Vagina (tissue), 2 donors: ENCODE measurements at regions not wholly inside any gene's neighbourhood (a gene's known extent, or its start where the extent isn't known, plus 50 kb on each side); places are given as distances from the start of the nearest gene placed in this dataset.

ENCODE experiments used
- POLR2A ChIP-seq, 2 donors: fragments of 450-650 bp; IDR thresholded peaks; one replicate each; pipeline ENCODE4 v1.6.1; 2017; ENCODE audit warnings: antibody characterized with exemption in 2 of 2, mild to moderate bottlenecking in 2 of 2, moderate library complexity in 2 of 2
- POLR2AphosphoS5 ChIP-seq, 2 donors: sonication (generic); formaldehyde crosslinking; IDR thresholded peaks; one replicate each; pipeline ENCODE4 v1.9.0; 2017; ENCODE audit warnings: antibody characterized with exemption in 2 of 2, mild to moderate bottlenecking in 2 of 2, low read depth in 1 of 2; ENCODE audit not compliant: insufficient read depth in 1 of 2
- TF ChIP-seq, protein P1 (sequence below), 3 experiments: fragments of 450-650 bp in 2 of 3; fragments of 200-600 bp in 1 of 3; sonication (generic) in 1 of 3; IDR thresholded peaks; one replicate each; pipeline ENCODE4 v1.5.1; 2017 to 2019; ENCODE audit warnings: antibody characterized with exemption in 3 of 3, mild to moderate bottlenecking in 2 of 3, moderate library complexity in 2 of 3

DNA sequence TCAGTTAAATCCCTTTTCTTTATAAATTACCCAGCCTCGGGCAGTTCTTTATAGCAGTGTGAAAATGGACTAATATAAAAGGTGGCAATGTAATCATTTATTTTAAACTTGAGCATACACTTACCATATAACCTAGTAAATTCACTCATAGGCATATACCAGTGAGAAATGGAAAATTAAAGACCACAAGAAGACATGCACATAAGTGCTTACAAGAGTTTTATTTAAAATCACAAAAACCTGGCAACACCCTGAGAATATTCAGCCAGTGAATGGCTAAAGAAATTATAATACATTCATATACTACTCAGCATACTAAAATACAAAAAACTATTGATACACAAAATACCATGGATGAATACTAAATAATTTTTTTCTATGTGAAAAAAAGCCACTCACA, 1017.5 kb upstream of the TMEM132C start:
- TF ChIP-seq, protein P1, sequence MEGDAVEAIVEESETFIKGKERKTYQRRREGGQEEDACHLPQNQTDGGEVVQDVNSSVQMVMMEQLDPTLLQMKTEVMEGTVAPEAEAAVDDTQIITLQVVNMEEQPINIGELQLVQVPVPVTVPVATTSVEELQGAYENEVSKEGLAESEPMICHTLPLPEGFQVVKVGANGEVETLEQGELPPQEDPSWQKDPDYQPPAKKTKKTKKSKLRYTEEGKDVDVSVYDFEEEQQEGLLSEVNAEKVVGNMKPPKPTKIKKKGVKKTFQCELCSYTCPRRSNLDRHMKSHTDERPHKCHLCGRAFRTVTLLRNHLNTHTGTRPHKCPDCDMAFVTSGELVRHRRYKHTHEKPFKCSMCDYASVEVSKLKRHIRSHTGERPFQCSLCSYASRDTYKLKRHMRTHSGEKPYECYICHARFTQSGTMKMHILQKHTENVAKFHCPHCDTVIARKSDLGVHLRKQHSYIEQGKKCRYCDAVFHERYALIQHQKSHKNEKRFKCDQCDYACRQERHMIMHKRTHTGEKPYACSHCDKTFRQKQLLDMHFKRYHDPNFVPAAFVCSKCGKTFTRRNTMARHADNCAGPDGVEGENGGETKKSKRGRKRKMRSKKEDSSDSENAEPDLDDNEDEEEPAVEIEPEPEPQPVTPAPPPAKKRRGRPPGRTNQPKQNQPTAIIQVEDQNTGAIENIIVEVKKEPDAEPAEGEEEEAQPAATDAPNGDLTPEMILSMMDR (IDR thresholded peaks at IDR 0.05), result no peak
- TF ChIP-seq POLR2AphosphoS5 (IDR thresholded peaks at IDR 0.05; ENCODE audit: insufficient read depth in 1 of 2, low read depth in 1 of 2) (no peak), POLR2A (IDR thresholded peaks at IDR 0.05) (no peak)
